ENCODE measurements at regions not wholly inside any gene's neighbourhood (a gene's known extent, or its start where the extent isn't known, plus 50 kb on each side); places are given as distances from the start of the nearest gene placed in this dataset.

DNA sequence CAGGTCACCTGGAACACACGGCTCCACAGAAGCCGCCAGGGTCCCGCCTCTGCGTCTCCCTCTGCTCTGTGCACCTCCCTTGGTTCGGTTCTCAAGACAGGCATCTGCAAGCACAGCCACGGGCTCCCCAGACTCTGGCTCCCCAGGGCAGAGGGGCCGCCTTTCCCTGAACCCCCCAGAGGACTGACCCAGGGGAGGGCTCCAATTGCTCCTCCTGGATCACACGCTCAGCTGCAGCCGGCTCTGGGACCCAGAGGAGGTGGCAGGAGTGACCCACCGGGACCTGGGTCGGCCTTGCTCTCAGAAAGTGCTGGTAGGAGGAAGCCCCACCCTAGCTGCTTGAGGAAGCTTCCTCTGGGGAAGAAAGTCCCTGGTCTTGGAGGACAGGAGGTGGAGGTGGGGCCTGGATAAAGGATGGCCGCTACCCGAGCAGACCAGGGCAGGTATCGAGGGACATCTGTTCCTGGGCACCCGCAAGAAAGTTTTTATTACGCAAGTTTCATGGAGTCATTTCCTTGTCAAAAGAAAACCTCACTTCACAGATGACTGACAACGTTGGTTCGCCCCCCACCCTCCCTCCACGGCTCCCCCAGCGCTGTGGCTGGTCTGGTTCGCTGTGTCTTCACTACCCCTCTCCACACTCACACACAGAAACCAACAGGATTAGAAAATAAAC is 103.9 kb upstream of the AFDN start:
- H3K27me3 ChIP-seq (ENCODE audit: control insufficient read depth, extremely low read depth, insufficient read depth, low read length), result no peaks in the 10 kb centered on the region
- H3K4me2 ChIP-seq (ENCODE audit: control insufficient read depth, extremely low read depth, insufficient read depth, low read depth, low read length), result no peak overlapping the region
- no peak overlapping the region for H3K27ac ChIP-seq (ENCODE audit: control insufficient read depth, insufficient read depth, low read length)
- no peak overlapping the region for H2AFZ ChIP-seq (ENCODE audit: control insufficient read depth, low read length)
- no peaks in the 10 kb centered on the region for H3K36me3 ChIP-seq (ENCODE audit: control insufficient read depth in 2 of 2, extremely low read depth in 1 of 2, insufficient read depth in 2 of 2, low read length in 2 of 2)
- no peaks in the 10 kb centered on the region for H3K79me2 ChIP-seq (ENCODE audit: control insufficient read depth, insufficient read depth, low read length)
- no peaks in the 10 kb centered on the region for H3K4me1 ChIP-seq (ENCODE audit: control insufficient read depth, extremely low read depth, insufficient read depth, low read length)
- DNase-seq (ENCODE audit: low read depth, low spot score) (no peak), FAIRE-seq (no peak)
- no peaks in the 10 kb centered on the region for H3K9me1 ChIP-seq (ENCODE audit: control insufficient read depth, extremely low read depth, insufficient read depth, low read length)
- H3K9me3 ChIP-seq (ENCODE audit: control insufficient read depth, low read depth, low read length), result no peaks in the 10 kb centered on the region
- H3K4me3 ChIP-seq (ENCODE audit: control insufficient read depth in 2 of 3, extremely low read depth in 1 of 3, insufficient read depth in 2 of 3, low read depth in 1 of 3, low read length in 3 of 3), result no peak overlapping the region
- no peak for TF ChIP-seq EZH2 (IDR thresholded peaks at IDR 0.05; ENCODE audit: low read length)
- TF ChIP-seq, protein P1, sequence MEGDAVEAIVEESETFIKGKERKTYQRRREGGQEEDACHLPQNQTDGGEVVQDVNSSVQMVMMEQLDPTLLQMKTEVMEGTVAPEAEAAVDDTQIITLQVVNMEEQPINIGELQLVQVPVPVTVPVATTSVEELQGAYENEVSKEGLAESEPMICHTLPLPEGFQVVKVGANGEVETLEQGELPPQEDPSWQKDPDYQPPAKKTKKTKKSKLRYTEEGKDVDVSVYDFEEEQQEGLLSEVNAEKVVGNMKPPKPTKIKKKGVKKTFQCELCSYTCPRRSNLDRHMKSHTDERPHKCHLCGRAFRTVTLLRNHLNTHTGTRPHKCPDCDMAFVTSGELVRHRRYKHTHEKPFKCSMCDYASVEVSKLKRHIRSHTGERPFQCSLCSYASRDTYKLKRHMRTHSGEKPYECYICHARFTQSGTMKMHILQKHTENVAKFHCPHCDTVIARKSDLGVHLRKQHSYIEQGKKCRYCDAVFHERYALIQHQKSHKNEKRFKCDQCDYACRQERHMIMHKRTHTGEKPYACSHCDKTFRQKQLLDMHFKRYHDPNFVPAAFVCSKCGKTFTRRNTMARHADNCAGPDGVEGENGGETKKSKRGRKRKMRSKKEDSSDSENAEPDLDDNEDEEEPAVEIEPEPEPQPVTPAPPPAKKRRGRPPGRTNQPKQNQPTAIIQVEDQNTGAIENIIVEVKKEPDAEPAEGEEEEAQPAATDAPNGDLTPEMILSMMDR (optimal IDR thresholded peaks at IDR 0.05 in 1 of 3, IDR thresholded peaks at IDR 0.05 in 1 of 3, conservative IDR thresholded peaks at IDR 0.05 in 1 of 3; ENCODE audit: extremely low read depth in 1 of 3, insufficient read depth in 2 of 3, low read length in 3 of 3), result no peak
- H3K9ac ChIP-seq (ENCODE audit: control insufficient read depth, extremely low read depth, insufficient read depth, low read length), result no peak overlapping the region
- dilution Hi-C loops (cut with MboI; ENCODE audit: extremely low pct_ligation_motif_present, low sequenced_read_pairs), result no loop called here
- H4K20me1 ChIP-seq (ENCODE audit: control insufficient read depth, extremely low read depth, insufficient read depth, low read length), result no peaks in the 10 kb centered on the region

DNA sequence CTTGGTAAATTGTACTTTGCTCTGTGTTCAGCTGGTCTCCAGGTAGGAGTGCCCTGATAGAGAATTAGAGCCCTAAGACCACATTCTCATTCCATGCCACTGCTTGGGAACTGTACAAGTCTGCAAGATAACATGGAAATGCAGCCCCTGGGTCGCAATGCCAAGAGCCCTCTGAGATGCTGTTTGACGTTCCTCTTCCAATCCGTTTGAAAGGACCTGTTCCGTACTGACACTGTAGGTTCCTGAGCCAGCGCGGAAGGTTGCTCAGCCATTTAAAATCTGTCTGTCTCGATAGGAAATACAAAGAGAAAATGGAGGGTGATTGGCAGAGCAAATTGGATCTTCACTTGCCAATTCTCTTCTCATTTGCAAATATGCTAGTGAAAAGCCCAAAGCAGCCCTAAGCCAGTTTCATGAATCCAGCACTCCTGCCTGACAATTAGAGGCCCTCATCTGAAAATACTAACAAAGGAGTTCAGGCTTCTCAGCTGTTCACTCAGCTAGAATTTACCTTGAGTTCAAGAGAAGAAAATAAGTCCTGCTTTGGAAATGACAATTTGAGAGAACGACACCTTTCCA is 100.6 kb upstream of the AFDN start:
- Histone ChIP-seq H3K4me3 (ENCODE audit: control insufficient read depth in 2 of 3, extremely low read depth in 1 of 3, insufficient read depth in 2 of 3, low read depth in 1 of 3, low read length in 3 of 3) (no peak overlapping the region), H4K20me1 (ENCODE audit: control insufficient read depth, extremely low read depth, insufficient read depth, low read length) (no peaks in the 10 kb centered on the region), H3K4me1 (ENCODE audit: control insufficient read depth, extremely low read depth, insufficient read depth, low read length) (no peaks in the 10 kb centered on the region), H3K27ac (ENCODE audit: control insufficient read depth, insufficient read depth, low read length) (no peak overlapping the region), H3K9me3 (ENCODE audit: control insufficient read depth, low read depth, low read length) (no peaks in the 10 kb centered on the region), H2AFZ (ENCODE audit: control insufficient read depth, low read length) (no peak overlapping the region), H3K79me2 (ENCODE audit: control insufficient read depth, insufficient read depth, low read length) (no peaks in the 10 kb centered on the region), H3K4me2 (ENCODE audit: control insufficient read depth, extremely low read depth, insufficient read depth, low read depth, low read length) (no peak overlapping the region), H3K9ac (ENCODE audit: control insufficient read depth, extremely low read depth, insufficient read depth, low read length) (no peak overlapping the region), H3K27me3 (ENCODE audit: control insufficient read depth, extremely low read depth, insufficient read depth, low read length) (no peaks in the 10 kb centered on the region), H3K9me1 (ENCODE audit: control insufficient read depth, extremely low read depth, insufficient read depth, low read length) (no peaks in the 10 kb centered on the region), H3K36me3 (ENCODE audit: control insufficient read depth in 2 of 2, extremely low read depth in 1 of 2, insufficient read depth in 2 of 2, low read length in 2 of 2) (no peaks in the 10 kb centered on the region)
- dilution Hi-C loops (cut with MboI; ENCODE audit: extremely low pct_ligation_motif_present, low sequenced_read_pairs), result no loop called here
- FAIRE-seq (no peak), DNase-seq (ENCODE audit: low read depth, low spot score) (no peak)
- TF ChIP-seq, protein P1 (optimal IDR thresholded peaks at IDR 0.05 in 1 of 3, IDR thresholded peaks at IDR 0.05 in 1 of 3, conservative IDR thresholded peaks at IDR 0.05 in 1 of 3; ENCODE audit: extremely low read depth in 1 of 3, insufficient read depth in 2 of 3, low read length in 3 of 3), result no peak
- TF ChIP-seq EZH2 (IDR thresholded peaks at IDR 0.05; ENCODE audit: low read length), result no peak

Measured in keratinocyte (primary cell).